ENCODE measurements at regions not wholly inside any gene's neighbourhood (a gene's known extent, or its start where the extent isn't known, plus 50 kb on each side); places are given as distances from the start of the nearest gene placed in this dataset.

GRCh38 chr4:43855283-43855682, 593.3 kb downstream of the KCTD8 start:
- no peak for TF ChIP-seq EZH2 (IDR thresholded peaks at IDR 0.05; ENCODE audit: low read depth, unreplicated experiment)
- TF ChIP-seq, protein P1, sequence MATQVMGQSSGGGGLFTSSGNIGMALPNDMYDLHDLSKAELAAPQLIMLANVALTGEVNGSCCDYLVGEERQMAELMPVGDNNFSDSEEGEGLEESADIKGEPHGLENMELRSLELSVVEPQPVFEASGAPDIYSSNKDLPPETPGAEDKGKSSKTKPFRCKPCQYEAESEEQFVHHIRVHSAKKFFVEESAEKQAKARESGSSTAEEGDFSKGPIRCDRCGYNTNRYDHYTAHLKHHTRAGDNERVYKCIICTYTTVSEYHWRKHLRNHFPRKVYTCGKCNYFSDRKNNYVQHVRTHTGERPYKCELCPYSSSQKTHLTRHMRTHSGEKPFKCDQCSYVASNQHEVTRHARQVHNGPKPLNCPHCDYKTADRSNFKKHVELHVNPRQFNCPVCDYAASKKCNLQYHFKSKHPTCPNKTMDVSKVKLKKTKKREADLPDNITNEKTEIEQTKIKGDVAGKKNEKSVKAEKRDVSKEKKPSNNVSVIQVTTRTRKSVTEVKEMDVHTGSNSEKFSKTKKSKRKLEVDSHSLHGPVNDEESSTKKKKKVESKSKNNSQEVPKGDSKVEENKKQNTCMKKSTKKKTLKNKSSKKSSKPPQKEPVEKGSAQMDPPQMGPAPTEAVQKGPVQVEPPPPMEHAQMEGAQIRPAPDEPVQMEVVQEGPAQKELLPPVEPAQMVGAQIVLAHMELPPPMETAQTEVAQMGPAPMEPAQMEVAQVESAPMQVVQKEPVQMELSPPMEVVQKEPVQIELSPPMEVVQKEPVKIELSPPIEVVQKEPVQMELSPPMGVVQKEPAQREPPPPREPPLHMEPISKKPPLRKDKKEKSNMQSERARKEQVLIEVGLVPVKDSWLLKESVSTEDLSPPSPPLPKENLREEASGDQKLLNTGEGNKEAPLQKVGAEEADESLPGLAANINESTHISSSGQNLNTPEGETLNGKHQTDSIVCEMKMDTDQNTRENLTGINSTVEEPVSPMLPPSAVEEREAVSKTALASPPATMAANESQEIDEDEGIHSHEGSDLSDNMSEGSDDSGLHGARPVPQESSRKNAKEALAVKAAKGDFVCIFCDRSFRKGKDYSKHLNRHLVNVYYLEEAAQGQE (IDR thresholded peaks at IDR 0.05; ENCODE audit: unreplicated experiment) = no peak
- no peak for TF ChIP-seq ETS1 (IDR thresholded peaks at IDR 0.05)
- no peak for TF ChIP-seq JUNB (IDR thresholded peaks at IDR 0.05; ENCODE audit: unreplicated experiment)
- TF ChIP-seq, protein P2, sequence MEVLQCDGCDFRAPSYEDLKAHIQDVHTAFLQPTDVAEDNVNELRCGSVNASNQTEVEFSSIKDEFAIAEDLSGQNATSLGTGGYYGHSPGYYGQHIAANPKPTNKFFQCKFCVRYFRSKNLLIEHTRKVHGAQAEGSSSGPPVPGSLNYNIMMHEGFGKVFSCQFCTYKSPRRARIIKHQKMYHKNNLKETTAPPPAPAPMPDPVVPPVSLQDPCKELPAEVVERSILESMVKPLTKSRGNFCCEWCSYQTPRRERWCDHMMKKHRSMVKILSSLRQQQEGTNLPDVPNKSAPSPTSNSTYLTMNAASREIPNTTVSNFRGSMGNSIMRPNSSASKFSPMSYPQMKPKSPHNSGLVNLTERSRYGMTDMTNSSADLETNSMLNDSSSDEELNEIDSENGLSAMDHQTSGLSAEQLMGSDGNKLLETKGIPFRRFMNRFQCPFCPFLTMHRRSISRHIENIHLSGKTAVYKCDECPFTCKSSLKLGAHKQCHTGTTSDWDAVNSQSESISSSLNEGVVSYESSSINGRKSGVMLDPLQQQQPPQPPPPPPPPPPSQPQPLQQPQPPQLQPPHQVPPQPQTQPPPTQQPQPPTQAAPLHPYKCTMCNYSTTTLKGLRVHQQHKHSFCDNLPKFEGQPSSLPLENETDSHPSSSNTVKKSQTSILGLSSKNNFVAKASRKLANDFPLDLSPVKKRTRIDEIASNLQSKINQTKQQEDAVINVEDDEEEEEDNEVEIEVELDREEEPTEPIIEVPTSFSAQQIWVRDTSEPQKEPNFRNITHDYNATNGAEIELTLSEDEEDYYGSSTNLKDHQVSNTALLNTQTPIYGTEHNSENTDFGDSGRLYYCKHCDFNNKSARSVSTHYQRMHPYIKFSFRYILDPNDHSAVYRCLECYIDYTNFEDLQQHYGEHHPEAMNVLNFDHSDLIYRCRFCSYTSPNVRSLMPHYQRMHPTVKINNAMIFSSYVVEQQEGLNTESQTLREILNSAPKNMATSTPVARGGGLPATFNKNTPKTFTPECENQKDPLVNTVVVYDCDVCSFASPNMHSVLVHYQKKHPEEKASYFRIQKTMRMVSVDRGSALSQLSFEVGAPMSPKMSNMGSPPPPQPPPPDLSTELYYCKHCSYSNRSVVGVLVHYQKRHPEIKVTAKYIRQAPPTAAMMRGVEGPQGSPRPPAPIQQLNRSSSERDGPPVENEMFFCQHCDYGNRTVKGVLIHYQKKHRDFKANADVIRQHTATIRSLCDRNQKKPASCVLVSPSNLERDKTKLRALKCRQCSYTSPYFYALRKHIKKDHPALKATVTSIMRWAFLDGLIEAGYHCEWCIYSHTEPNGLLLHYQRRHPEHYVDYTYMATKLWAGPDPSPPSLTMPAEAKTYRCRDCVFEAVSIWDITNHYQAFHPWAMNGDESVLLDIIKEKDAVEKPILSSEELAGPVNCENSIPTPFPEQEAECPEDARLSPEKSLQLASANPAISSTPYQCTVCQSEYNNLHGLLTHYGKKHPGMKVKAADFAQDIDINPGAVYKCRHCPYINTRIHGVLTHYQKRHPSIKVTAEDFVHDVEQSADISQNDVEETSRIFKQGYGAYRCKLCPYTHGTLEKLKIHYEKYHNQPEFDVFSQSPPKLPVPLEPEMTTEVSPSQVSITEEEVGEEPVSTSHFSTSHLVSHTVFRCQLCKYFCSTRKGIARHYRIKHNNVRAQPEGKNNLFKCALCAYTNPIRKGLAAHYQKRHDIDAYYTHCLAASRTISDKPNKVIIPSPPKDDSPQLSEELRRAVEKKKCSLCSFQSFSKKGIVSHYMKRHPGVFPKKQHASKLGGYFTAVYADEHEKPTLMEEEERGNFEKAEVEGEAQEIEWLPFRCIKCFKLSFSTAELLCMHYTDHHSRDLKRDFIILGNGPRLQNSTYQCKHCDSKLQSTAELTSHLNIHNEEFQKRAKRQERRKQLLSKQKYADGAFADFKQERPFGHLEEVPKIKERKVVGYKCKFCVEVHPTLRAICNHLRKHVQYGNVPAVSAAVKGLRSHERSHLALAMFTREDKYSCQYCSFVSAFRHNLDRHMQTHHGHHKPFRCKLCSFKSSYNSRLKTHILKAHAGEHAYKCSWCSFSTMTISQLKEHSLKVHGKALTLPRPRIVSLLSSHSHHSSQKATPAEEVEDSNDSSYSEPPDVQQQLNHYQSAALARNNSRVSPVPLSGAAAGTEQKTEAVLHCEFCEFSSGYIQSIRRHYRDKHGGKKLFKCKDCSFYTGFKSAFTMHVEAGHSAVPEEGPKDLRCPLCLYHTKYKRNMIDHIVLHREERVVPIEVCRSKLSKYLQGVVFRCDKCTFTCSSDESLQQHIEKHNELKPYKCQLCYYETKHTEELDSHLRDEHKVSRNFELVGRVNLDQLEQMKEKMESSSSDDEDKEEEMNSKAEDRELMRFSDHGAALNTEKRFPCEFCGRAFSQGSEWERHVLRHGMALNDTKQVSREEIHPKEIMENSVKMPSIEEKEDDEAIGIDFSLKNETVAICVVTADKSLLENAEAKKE (CRISPR knock-in tag; IDR thresholded peaks at IDR 0.05) = no peak
- TF ChIP-seq ZNF114 (CRISPR knock-in tag; IDR thresholded peaks at IDR 0.05) = no peak
- no peak for TF ChIP-seq ZNF331 (CRISPR knock-in tag; IDR thresholded peaks at IDR 0.05; ENCODE audit: low read depth)
- Histone ChIP-seq H3K4me2 (no peak overlapping the region), H3K27ac (ENCODE audit: low read depth) (no peak overlapping the region), H2AFZ (peak overlapping the region; percentile 38; the same call in 1 of the 2 replicates), H3F3A (replicated peaks; ENCODE audit: low read depth) (no peaks in the 10 kb centered on the region), H3K9me2 (ENCODE audit: insufficient read depth) (no peaks in the 10 kb centered on the region), H3K36me3 (ENCODE audit: insufficient read depth) (no peaks in the 10 kb centered on the region), H4K20me1 (replicated peaks; ENCODE audit: insufficient read depth) (no peaks in the 10 kb centered on the region), H3K4me1 (ENCODE audit: insufficient read depth) (no peaks in the 10 kb centered on the region), H3K27me3 (ENCODE audit: insufficient read depth) (no peaks in the 10 kb centered on the region), H3K79me2 (replicated peaks; ENCODE audit: insufficient read depth) (no peaks in the 10 kb centered on the region), H3K4me3 (no peak overlapping the region)
- no peak overlapping the region for H3K4me3 Mint-ChIP-seq
- peaks cover 6% of the 10 kb centered on the region; the same call in 2 of the 3 replicates for H3K4me1 Mint-ChIP-seq
- H3K36me3 Mint-ChIP-seq (ENCODE audit: low read depth) = 0 out of 3 replicates have a peak, but pooled peaks cover 10% of the 10 kb centered on the region
- H3K27ac Mint-ChIP-seq = no peak overlapping the region
- peaks cover 10% of the 10 kb centered on the region; the same call in 2 of the 3 replicates for H3K9me3 Mint-ChIP-seq
- ATAC-seq (no peak), DNase-seq (ENCODE audit: low spot score) (no peak)
- no peaks in the 10 kb centered on the region for H3K27me3 Mint-ChIP-seq (ENCODE audit: insufficient read depth, low read depth, poor library complexity)

All from GM23338 (cell line).